ENCODE measurements at regions not wholly inside any gene's neighbourhood (a gene's known extent, or its start where the extent isn't known, plus 50 kb on each side); places are given as distances from the start of the nearest gene placed in this dataset.

GRCh38 chr15:47486040-47486439 lies 231.3 kb upstream of the SEMA6D start:
- in situ Hi-C loops (cut with HindIII; ENCODE audit: low pct_unique_long_range_greater_than_20kb, low sequenced_read_pairs) (no loop called here), intact Hi-C loops (cut with micrococcal nuclease; ENCODE audit: unreplicated experiment) (no loop called here)
- H3K27me3 ChIP-seq (ENCODE audit: control insufficient read depth, insufficient read depth, low read length) = no peaks in the 10 kb centered on the region
- no peak for TF ChIP-seq SIN3A (IDR thresholded peaks at IDR 0.05; ENCODE audit: borderline replicate concordance, insufficient read depth, low read depth, low read length)
- no peak for TF ChIP-seq TCF7L2 (IDR thresholded peaks at IDR 0.05; ENCODE audit: low read depth, low read length)
- TF ChIP-seq CTCF (IDR thresholded peaks at IDR 0.05) = no peak
- no peak for TF ChIP-seq POLR2AphosphoS5 (IDR thresholded peaks at IDR 0.05; ENCODE audit: low read depth, low read length)
- TF ChIP-seq REST (IDR thresholded peaks at IDR 0.05; ENCODE audit: insufficient read depth in 1 of 2, low read depth in 2 of 2, low read length in 1 of 2) = no peak
- DNase-seq (ENCODE audit: low read depth, low spot score) (no peak), ATAC-seq (no peak)
- no peak overlapping the region for H3K27ac ChIP-seq (ENCODE audit: low read length)
- H3K9me3 ChIP-seq (ENCODE audit: control insufficient read depth, insufficient read depth, low read depth, low read length) = no peaks in the 10 kb centered on the region
- H3K36me3 ChIP-seq (ENCODE audit: control insufficient read depth, insufficient read depth, low read length) = no peaks in the 10 kb centered on the region
- no peaks in the 10 kb centered on the region for H3K4me1 ChIP-seq (ENCODE audit: control insufficient read depth, insufficient read depth, low read length)
- no peak overlapping the region for H3K4me3 ChIP-seq (ENCODE audit: low read depth in 2 of 2, low read length in 2 of 2)
- CTCF ChIA-PET = no interaction called here
- POLR2A ChIA-PET = no interaction called here
- BruUV-seq (replicated peaks) = no TSS peak

GRCh38 chr15:47492195-47492594 lies 225.1 kb upstream of the SEMA6D start:
- no peaks in the 10 kb centered on the region for H3K9me3 ChIP-seq (ENCODE audit: control insufficient read depth, insufficient read depth, low read depth, low read length)
- ATAC-seq (no peak), DNase-seq (ENCODE audit: low read depth, low spot score) (no peak)
- in situ Hi-C loops (cut with HindIII; ENCODE audit: low pct_unique_long_range_greater_than_20kb, low sequenced_read_pairs) = no loop called here
- no peak overlapping the region for H3K27ac ChIP-seq (ENCODE audit: low read length)
- no peak for TF ChIP-seq TCF7L2 (IDR thresholded peaks at IDR 0.05; ENCODE audit: low read depth, low read length)
- TF ChIP-seq CTCF (IDR thresholded peaks at IDR 0.05) = no peak
- TF ChIP-seq POLR2AphosphoS5 (IDR thresholded peaks at IDR 0.05; ENCODE audit: low read depth, low read length) = no peak
- TF ChIP-seq REST (IDR thresholded peaks at IDR 0.05; ENCODE audit: insufficient read depth in 1 of 2, low read depth in 2 of 2, low read length in 1 of 2) = no peak
- TF ChIP-seq SIN3A (IDR thresholded peaks at IDR 0.05; ENCODE audit: borderline replicate concordance, insufficient read depth, low read depth, low read length) = no peak
- no TSS peak for BruUV-seq (replicated peaks)
- H3K36me3 ChIP-seq (ENCODE audit: control insufficient read depth, insufficient read depth, low read length) = no peaks in the 10 kb centered on the region
- POLR2A ChIA-PET = no interaction called here
- intact Hi-C loops (cut with micrococcal nuclease; ENCODE audit: unreplicated experiment) = no loop called here
- H3K4me1 ChIP-seq (ENCODE audit: control insufficient read depth, insufficient read depth, low read length) = no peaks in the 10 kb centered on the region
- no peak overlapping the region for H3K4me3 ChIP-seq (ENCODE audit: low read depth in 2 of 2, low read length in 2 of 2)
- CTCF ChIA-PET = no interaction called here
- H3K27me3 ChIP-seq (ENCODE audit: control insufficient read depth, insufficient read depth, low read length) = no peaks in the 10 kb centered on the region
